ENCODE measurements at regions not wholly inside any gene's neighbourhood (a gene's known extent, or its start where the extent isn't known, plus 50 kb on each side); places are given as distances from the start of the nearest gene placed in this dataset.

GRCh38 chr15:37618353-37618752, 316.1 kb upstream of the TMCO5A start:
- H3K4me3 ChIP-seq (ENCODE audit: low read depth in 2 of 2, low read length in 2 of 2), result no peak overlapping the region
- no peaks in the 10 kb centered on the region for H3K27me3 ChIP-seq (ENCODE audit: control insufficient read depth, insufficient read depth, low read length)
- no peaks in the 10 kb centered on the region for H3K36me3 ChIP-seq (ENCODE audit: control insufficient read depth, insufficient read depth, low read length)
- DNase-seq (ENCODE audit: low read depth, low spot score) (no peak), ATAC-seq (no peak)
- no peak for TF ChIP-seq POLR2AphosphoS5 (IDR thresholded peaks at IDR 0.05; ENCODE audit: low read depth, low read length)
- POLR2A ChIA-PET, result no interaction called here
- H3K4me1 ChIP-seq (ENCODE audit: control insufficient read depth, insufficient read depth, low read length), result no peaks in the 10 kb centered on the region
- BruUV-seq (replicated peaks), result no TSS peak
- no peak overlapping the region for H3K27ac ChIP-seq (ENCODE audit: low read length)
- H3K9me3 ChIP-seq (ENCODE audit: control insufficient read depth, insufficient read depth, low read depth, low read length), result peaks cover 3% of the 10 kb centered on the region; the same call in 1 of the 2 replicates
- CTCF ChIA-PET, result no interaction called here
- intact Hi-C loops (cut with micrococcal nuclease; ENCODE audit: unreplicated experiment), result no loop called here
- in situ Hi-C loops (cut with HindIII; ENCODE audit: low pct_unique_long_range_greater_than_20kb, low sequenced_read_pairs), result no loop called here

GRCh38 chr15:37619358-37620042, 314.9 kb upstream of the TMCO5A start:
- Histone ChIP-seq H3K4me1 (ENCODE audit: control insufficient read depth, insufficient read depth, low read length) (no peaks in the 10 kb centered on the region), H3K36me3 (ENCODE audit: control insufficient read depth, insufficient read depth, low read length) (no peaks in the 10 kb centered on the region), H3K9me3 (ENCODE audit: control insufficient read depth, insufficient read depth, low read depth, low read length) (peaks cover 3% of the 10 kb centered on the region; the same call in 1 of the 2 replicates), H3K27me3 (ENCODE audit: control insufficient read depth, insufficient read depth, low read length) (no peaks in the 10 kb centered on the region), H3K4me3 (ENCODE audit: low read depth in 2 of 2, low read length in 2 of 2) (no peak overlapping the region), H3K27ac (ENCODE audit: low read length) (no peak overlapping the region)
- CTCF ChIA-PET, result no interaction called here
- DNase-seq (ENCODE audit: low read depth, low spot score) (no peak), ATAC-seq (no peak)
- no TSS peak for BruUV-seq (replicated peaks)
- TF ChIP-seq REST (IDR thresholded peaks at IDR 0.05; ENCODE audit: insufficient read depth in 1 of 2, low read depth in 2 of 2, low read length in 1 of 2), result no peak
- TF ChIP-seq CTCF (IDR thresholded peaks at IDR 0.05), result no peak
- TF ChIP-seq TCF7L2 (IDR thresholded peaks at IDR 0.05; ENCODE audit: low read depth, low read length), result no peak
- no peak for TF ChIP-seq SIN3A (IDR thresholded peaks at IDR 0.05; ENCODE audit: borderline replicate concordance, insufficient read depth, low read depth, low read length)
- TF ChIP-seq POLR2AphosphoS5 (IDR thresholded peaks at IDR 0.05; ENCODE audit: low read depth, low read length), result no peak
- POLR2A ChIA-PET, result no interaction called here
- intact Hi-C loops (cut with micrococcal nuclease; ENCODE audit: unreplicated experiment) (no loop called here), in situ Hi-C loops (cut with HindIII; ENCODE audit: low pct_unique_long_range_greater_than_20kb, low sequenced_read_pairs) (no loop called here)

GRCh38 chr15:37625576-37625975, 308.9 kb upstream of the TMCO5A start:
- no peak for DNase-seq (ENCODE audit: low read depth, low spot score)
- H3K27me3 ChIP-seq (ENCODE audit: control insufficient read depth, insufficient read depth, low read length), result no peaks in the 10 kb centered on the region
- TF ChIP-seq CTCF (IDR thresholded peaks at IDR 0.05), result no peak
- no peak for TF ChIP-seq TCF7L2 (IDR thresholded peaks at IDR 0.05; ENCODE audit: low read depth, low read length)
- TF ChIP-seq POLR2AphosphoS5 (IDR thresholded peaks at IDR 0.05; ENCODE audit: low read depth, low read length), result no peak
- no peak for TF ChIP-seq SIN3A (IDR thresholded peaks at IDR 0.05; ENCODE audit: borderline replicate concordance, insufficient read depth, low read depth, low read length)
- TF ChIP-seq REST (IDR thresholded peaks at IDR 0.05; ENCODE audit: insufficient read depth in 1 of 2, low read depth in 2 of 2, low read length in 1 of 2), result no peak
- intact Hi-C loops (cut with micrococcal nuclease; ENCODE audit: unreplicated experiment), result no loop called here
- H3K4me1 ChIP-seq (ENCODE audit: control insufficient read depth, insufficient read depth, low read length), result no peaks in the 10 kb centered on the region
- CTCF ChIA-PET, result no interaction called here
- BruUV-seq (replicated peaks), result no TSS peak
- H3K27ac ChIP-seq (ENCODE audit: low read length), result no peak overlapping the region
- POLR2A ChIA-PET, result no interaction called here
- ATAC-seq, result no peak
- peaks cover 6% of the 10 kb centered on the region; the same call in 1 of the 2 replicates for H3K9me3 ChIP-seq (ENCODE audit: control insufficient read depth, insufficient read depth, low read depth, low read length)
- no peak overlapping the region for H3K4me3 ChIP-seq (ENCODE audit: low read depth in 2 of 2, low read length in 2 of 2)
- in situ Hi-C loops (cut with HindIII; ENCODE audit: low pct_unique_long_range_greater_than_20kb, low sequenced_read_pairs), result no loop called here
- H3K36me3 ChIP-seq (ENCODE audit: control insufficient read depth, insufficient read depth, low read length), result no peaks in the 10 kb centered on the region

Measured in Panc1 (cell line).